ENCODE measurements at regions not wholly inside any gene's neighbourhood (a gene's known extent, or its start where the extent isn't known, plus 50 kb on each side); places are given as distances from the start of the nearest gene placed in this dataset.

DNA sequence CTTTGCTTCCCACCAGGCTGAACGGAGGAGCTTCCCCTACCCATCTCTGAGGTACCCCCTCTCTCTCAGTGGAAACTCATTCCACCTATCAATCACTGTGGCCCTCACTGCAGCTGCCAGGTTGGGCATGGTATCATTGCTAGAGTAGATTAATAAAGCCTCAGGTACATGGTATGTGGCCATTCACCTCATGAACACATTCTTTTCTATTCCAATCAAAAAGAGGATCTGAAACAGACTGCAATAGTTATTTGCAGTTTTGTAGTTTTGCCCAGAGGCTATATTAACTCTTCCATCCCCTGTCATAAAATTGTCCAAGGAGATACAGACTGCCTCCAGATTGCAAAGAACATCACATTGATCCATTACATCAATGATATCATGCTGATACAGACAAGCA is 85.8 kb upstream of the MVB12B start (continued):
- TF ChIP-seq ASH2L (IDR thresholded peaks at IDR 0.05; ENCODE audit: low read length), result no peak
- no peak for TF ChIP-seq MAX (IDR thresholded peaks at IDR 0.05)
- TF ChIP-seq SP2 (IDR thresholded peaks at IDR 0.05; ENCODE audit: low read length), result no peak
- no peak for TF ChIP-seq POU5F1 (IDR thresholded peaks at IDR 0.05; ENCODE audit: low read depth, low read length)
- no peak for TF ChIP-seq RAD21 (IDR thresholded peaks at IDR 0.05 in 1 of 2, conservative IDR thresholded peaks at IDR 0.05 in 1 of 2; ENCODE audit: low read depth in 2 of 2, low read length in 2 of 2)
